ENCODE measurements at regions not wholly inside any gene's neighbourhood (a gene's known extent, or its start where the extent isn't known, plus 50 kb on each side); places are given as distances from the start of the nearest gene placed in this dataset.

GRCh38 chr11:32033491-32033890 is 57.4 kb upstream of the RCN1 start:
- ChIA-PET CTCF (interaction anchor here (0.5 kb wide), 1 partner anchor 200 kb away, joined by 4 read pairs; no protein-coding TSS in a partner anchor), POLR2A (ENCODE audit: low non-redundant PET) (no interaction called here)
- TF ChIP-seq EZH2 (IDR thresholded peaks at IDR 0.05; ENCODE audit: borderline replicate concordance, low read depth, low read length, poor library complexity, severe bottlenecking), result no peak
- peaks cover 8% of the 10 kb centered on the region for H3K4me1 ChIP-seq (ENCODE audit: insufficient read depth, low read length, poor library complexity, severe bottlenecking)
- no TSS peak for BruUV-seq (replicated peaks)
- H3K27me3 ChIP-seq (replicated peaks; ENCODE audit: insufficient read depth, low read depth, low read length, poor library complexity), result peaks cover 83% of the 10 kb centered on the region
- no peak for DNase-seq (ENCODE audit: low spot score)
- H3K9me3 ChIP-seq (ENCODE audit: low read depth, low read length, poor library complexity, severe bottlenecking), result no peaks in the 10 kb centered on the region
- H3K4me3 ChIP-seq (ENCODE audit: low read depth, low read length, poor library complexity, severe bottlenecking), result no peak overlapping the region
- no peaks in the 10 kb centered on the region for H3K36me3 ChIP-seq (ENCODE audit: insufficient read depth, low read length, poor library complexity, severe bottlenecking)
- intact Hi-C loops (cut with micrococcal nuclease; ENCODE audit: unreplicated experiment), result no loop called here
- H3K27ac ChIP-seq (ENCODE audit: low read depth, low read length, poor library complexity, severe bottlenecking), result no peak overlapping the region

GRCh38 chr11:32033067-32033466 is 57.8 kb upstream of the RCN1 start:
- no peaks in the 10 kb centered on the region for H3K9me3 ChIP-seq (ENCODE audit: low read depth, low read length, poor library complexity, severe bottlenecking)
- peaks cover 78% of the 10 kb centered on the region for H3K27me3 ChIP-seq (replicated peaks; ENCODE audit: insufficient read depth, low read depth, low read length, poor library complexity)
- ChIA-PET CTCF (interaction anchor here (0.5 kb wide), 1 partner anchor 201 kb away, joined by 4 read pairs; no protein-coding TSS in a partner anchor), POLR2A (ENCODE audit: low non-redundant PET) (no interaction called here)
- intact Hi-C loops (cut with micrococcal nuclease; ENCODE audit: unreplicated experiment), result no loop called here
- no peak overlapping the region for H3K4me3 ChIP-seq (ENCODE audit: low read depth, low read length, poor library complexity, severe bottlenecking)
- no peak for TF ChIP-seq CTCF (conservative IDR thresholded peaks at IDR 0.05; ENCODE audit: low read depth, low read length)
- no peak for TF ChIP-seq EZH2 (IDR thresholded peaks at IDR 0.05; ENCODE audit: borderline replicate concordance, low read depth, low read length, poor library complexity, severe bottlenecking)
- no TSS peak for BruUV-seq (replicated peaks)
- no peak overlapping the region for H3K27ac ChIP-seq (ENCODE audit: low read depth, low read length, poor library complexity, severe bottlenecking)
- no peaks in the 10 kb centered on the region for H3K36me3 ChIP-seq (ENCODE audit: insufficient read depth, low read length, poor library complexity, severe bottlenecking)
- H3K4me1 ChIP-seq (ENCODE audit: insufficient read depth, low read length, poor library complexity, severe bottlenecking), result peaks cover 8% of the 10 kb centered on the region
- DNase-seq (ENCODE audit: low spot score), result no peak

GRCh38 chr11:32032478-32032877 is 58.4 kb upstream of the RCN1 start:
- CTCF ChIA-PET, result no interaction called here
- Histone ChIP-seq H3K9me3 (ENCODE audit: low read depth, low read length, poor library complexity, severe bottlenecking) (no peaks in the 10 kb centered on the region), H3K27ac (ENCODE audit: low read depth, low read length, poor library complexity, severe bottlenecking) (no peak overlapping the region), H3K4me3 (ENCODE audit: low read depth, low read length, poor library complexity, severe bottlenecking) (no peak overlapping the region), H3K27me3 (replicated peaks; ENCODE audit: insufficient read depth, low read depth, low read length, poor library complexity) (peaks cover 76% of the 10 kb centered on the region), H3K36me3 (ENCODE audit: insufficient read depth, low read length, poor library complexity, severe bottlenecking) (no peaks in the 10 kb centered on the region), H3K4me1 (ENCODE audit: insufficient read depth, low read length, poor library complexity, severe bottlenecking) (peaks cover 8% of the 10 kb centered on the region)
- TF ChIP-seq CTCF (conservative IDR thresholded peaks at IDR 0.05; ENCODE audit: low read depth, low read length) (no peak), EZH2 (IDR thresholded peaks at IDR 0.05; ENCODE audit: borderline replicate concordance, low read depth, low read length, poor library complexity, severe bottlenecking) (no peak)
- DNase-seq (ENCODE audit: low spot score), result no peak
- no TSS peak for BruUV-seq (replicated peaks)
- intact Hi-C loops (cut with micrococcal nuclease; ENCODE audit: unreplicated experiment), result no loop called here
- POLR2A ChIA-PET (ENCODE audit: low non-redundant PET), result no interaction called here

GRCh38 chr11:32032052-32032451 is 58.8 kb upstream of the RCN1 start:
- Histone ChIP-seq H3K27ac (ENCODE audit: low read depth, low read length, poor library complexity, severe bottlenecking) (no peak overlapping the region), H3K4me1 (ENCODE audit: insufficient read depth, low read length, poor library complexity, severe bottlenecking) (peaks cover 11% of the 10 kb centered on the region), H3K36me3 (ENCODE audit: insufficient read depth, low read length, poor library complexity, severe bottlenecking) (no peaks in the 10 kb centered on the region), H3K9me3 (ENCODE audit: low read depth, low read length, poor library complexity, severe bottlenecking) (no peaks in the 10 kb centered on the region), H3K4me3 (ENCODE audit: low read depth, low read length, poor library complexity, severe bottlenecking) (no peak overlapping the region), H3K27me3 (replicated peaks; ENCODE audit: insufficient read depth, low read depth, low read length, poor library complexity) (peaks cover 73% of the 10 kb centered on the region)
- POLR2A ChIA-PET (ENCODE audit: low non-redundant PET), result no interaction called here
- TF ChIP-seq CTCF (conservative IDR thresholded peaks at IDR 0.05; ENCODE audit: low read depth, low read length) (no peak), EZH2 (IDR thresholded peaks at IDR 0.05; ENCODE audit: borderline replicate concordance, low read depth, low read length, poor library complexity, severe bottlenecking) (no peak)
- intact Hi-C loops (cut with micrococcal nuclease; ENCODE audit: unreplicated experiment), result no loop called here
- CTCF ChIA-PET, result no interaction called here
- BruUV-seq (replicated peaks), result no TSS peak
- DNase-seq (ENCODE audit: low spot score), result no peak

All from A673 (cell line).